Activated B cell treated with CpG ODN at 0.5 μM for 24 hours (primary cell): ENCODE measurements at regions not wholly inside any gene's neighbourhood (a gene's known extent, or its start where the extent isn't known, plus 50 kb on each side); places are given as distances from the start of the nearest gene placed in this dataset.
"Not testable (repeated sequence)": the region's sequence is repeated elsewhere in the genome, so short reads cannot be mapped to it uniquely, and the experiment has no call there.

Experiments
- ATAC-seq: fragments of 200-7000 bp; cut with Tn5 transposase; one replicate; pipeline ENCODE4 v1.10.0; 2021; ENCODE audit warnings: low read depth, mild to moderate bottlenecking, moderate library complexity
- CTCF ChIA-PET: fragments of 350-600 bp; sonication (Branson Sonifier 250); formaldehyde crosslinking; loops from one replicate; lab custom pipeline; 2021; ENCODE audit warnings: antibody characterized with exemption; lab: Charles Lee
- POLR2A ChIA-PET: fragments of 350-600 bp; sonication (Branson Sonifier 250); formaldehyde crosslinking; loops from one replicate; lab custom pipeline; 2021; ENCODE audit warnings: antibody characterized with exemption; lab: Charles Lee
- DNase-seq: peaks from one replicate; pipeline ENCODE4 v3.0.0; 2022
- H3K27ac Mint-ChIP-seq: one replicate; pipeline ENCODE4 v1.8.0; 2020; ENCODE audit warnings: mixed read lengths
- H3K27me3 Mint-ChIP-seq: one replicate; pipeline ENCODE4 v1.8.0; 2021; ENCODE audit warnings: mixed read lengths
- H3K36me3 Mint-ChIP-seq: one replicate; pipeline ENCODE4 v1.8.0; 2021; ENCODE audit warnings: low read depth, mixed read lengths
- H3K4me1 Mint-ChIP-seq: one replicate; pipeline ENCODE4 v1.8.0; 2021; ENCODE audit warnings: mixed read lengths
- H3K4me3 Mint-ChIP-seq: one replicate; pipeline ENCODE4 v1.8.0; 2020; ENCODE audit warnings: mild to moderate bottlenecking, mixed read lengths
- H3K9me3 Mint-ChIP-seq: one replicate; pipeline ENCODE4 v1.8.0; 2020; ENCODE audit warnings: mixed read lengths
- intact Hi-C: fragments of 100-400 bp; cut with micrococcal nuclease; formaldehyde crosslinking; loops from one replicate; pipeline ENCODE4 v1.15.1; 2024
- TF ChIP-seq, protein P1 (sequence below): fragments of 200-600 bp; IDR thresholded peaks from one replicate; pipeline ENCODE4 v1.8.0; 2022; ENCODE audit warnings: antibody characterized with exemption, mild to moderate bottlenecking

DNA sequence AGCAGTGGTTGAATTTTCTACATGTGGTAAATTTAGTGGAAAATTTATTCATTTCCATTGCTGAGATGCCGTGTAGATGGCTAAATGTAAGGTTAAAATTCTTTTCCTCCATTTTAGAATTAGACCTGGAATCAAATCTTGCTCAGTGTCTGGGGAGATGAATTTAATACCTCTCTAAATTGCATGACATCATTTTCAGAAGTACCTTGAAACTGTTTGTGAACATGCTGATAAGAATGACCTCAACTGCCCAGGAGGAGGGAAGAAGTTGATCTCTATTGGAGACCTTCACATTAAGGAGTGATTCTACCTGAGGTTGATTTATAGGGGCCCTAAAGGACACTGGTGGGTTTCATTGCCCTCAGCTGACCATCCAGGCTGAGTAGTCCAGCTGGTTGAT is 116.7 kb upstream of the EGFLAM start:
- ChIA-PET POLR2A (no interaction called here), CTCF (no interaction called here)
- ATAC-seq: no peak
- H3K9me3 Mint-ChIP-seq: no peaks in the 10 kb centered on the region
- DNase-seq: no peak
- intact Hi-C loops: no loop called here
- H3K4me1 Mint-ChIP-seq: no peaks in the 10 kb centered on the region
- TF ChIP-seq, protein P1, sequence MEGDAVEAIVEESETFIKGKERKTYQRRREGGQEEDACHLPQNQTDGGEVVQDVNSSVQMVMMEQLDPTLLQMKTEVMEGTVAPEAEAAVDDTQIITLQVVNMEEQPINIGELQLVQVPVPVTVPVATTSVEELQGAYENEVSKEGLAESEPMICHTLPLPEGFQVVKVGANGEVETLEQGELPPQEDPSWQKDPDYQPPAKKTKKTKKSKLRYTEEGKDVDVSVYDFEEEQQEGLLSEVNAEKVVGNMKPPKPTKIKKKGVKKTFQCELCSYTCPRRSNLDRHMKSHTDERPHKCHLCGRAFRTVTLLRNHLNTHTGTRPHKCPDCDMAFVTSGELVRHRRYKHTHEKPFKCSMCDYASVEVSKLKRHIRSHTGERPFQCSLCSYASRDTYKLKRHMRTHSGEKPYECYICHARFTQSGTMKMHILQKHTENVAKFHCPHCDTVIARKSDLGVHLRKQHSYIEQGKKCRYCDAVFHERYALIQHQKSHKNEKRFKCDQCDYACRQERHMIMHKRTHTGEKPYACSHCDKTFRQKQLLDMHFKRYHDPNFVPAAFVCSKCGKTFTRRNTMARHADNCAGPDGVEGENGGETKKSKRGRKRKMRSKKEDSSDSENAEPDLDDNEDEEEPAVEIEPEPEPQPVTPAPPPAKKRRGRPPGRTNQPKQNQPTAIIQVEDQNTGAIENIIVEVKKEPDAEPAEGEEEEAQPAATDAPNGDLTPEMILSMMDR: no peak
- no peak overlapping the region for H3K4me3 Mint-ChIP-seq
- H3K27ac Mint-ChIP-seq: no peak overlapping the region
- no peaks in the 10 kb centered on the region for H3K27me3 Mint-ChIP-seq
- no peaks in the 10 kb centered on the region for H3K36me3 Mint-ChIP-seq

DNA sequence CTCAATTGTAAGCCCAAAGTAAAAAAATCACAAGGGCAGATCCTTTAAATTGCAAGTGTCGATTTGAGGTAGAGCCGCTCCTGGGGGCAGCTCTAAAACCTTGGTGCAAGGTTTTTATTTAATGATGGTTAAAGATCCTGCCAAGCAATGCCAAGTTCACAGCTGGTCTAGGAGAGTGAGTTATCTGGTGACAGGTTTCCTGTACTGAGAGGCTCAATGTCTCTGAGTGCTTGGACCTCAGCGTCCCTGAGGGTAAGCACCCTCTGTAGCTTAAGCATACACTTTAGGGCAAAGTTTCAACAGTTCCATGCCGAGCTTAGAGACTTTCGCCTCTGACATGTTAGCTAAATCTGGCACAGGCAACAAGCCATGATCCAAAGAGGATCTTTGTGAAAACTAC is 119.8 kb upstream of the EGFLAM start:
- H3K36me3 Mint-ChIP-seq: no peaks in the 10 kb centered on the region
- no peak for ATAC-seq
- DNase-seq: no peak
- no peaks in the 10 kb centered on the region for H3K4me1 Mint-ChIP-seq
- H3K4me3 Mint-ChIP-seq: no peak overlapping the region
- H3K27ac Mint-ChIP-seq: no peak overlapping the region
- H3K27me3 Mint-ChIP-seq: no peaks in the 10 kb centered on the region
- ChIA-PET CTCF (no interaction called here), POLR2A (no interaction called here)
- TF ChIP-seq, protein P1: no peak
- intact Hi-C loops: no loop called here
- H3K9me3 Mint-ChIP-seq: no peaks in the 10 kb centered on the region

DNA sequence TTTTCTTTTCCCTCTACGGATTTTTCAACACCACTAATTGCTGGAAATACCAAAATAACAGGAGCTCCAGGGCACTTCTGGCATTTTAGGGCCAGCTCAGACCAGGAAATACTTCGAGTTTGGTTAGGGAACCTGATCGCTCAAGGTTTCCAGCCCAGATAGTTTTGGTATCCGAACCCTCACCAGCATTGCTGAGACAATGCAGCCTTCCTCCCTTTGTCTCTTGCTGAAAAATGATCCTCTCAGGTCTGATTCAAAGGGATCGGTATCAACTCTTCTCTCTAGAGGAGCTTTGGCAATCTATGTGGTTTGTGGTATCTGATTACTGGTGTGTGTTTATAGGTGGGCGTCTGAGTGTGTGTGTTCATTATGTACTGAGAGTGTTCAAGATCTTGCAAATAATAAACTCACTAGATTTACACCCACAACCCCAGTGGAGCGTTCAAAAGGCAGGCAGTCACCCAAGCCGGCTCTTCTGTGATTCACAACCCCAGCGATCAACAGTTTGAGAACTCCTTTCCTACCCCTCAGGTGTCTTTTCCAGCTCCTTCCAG is 122.8 kb upstream of the EGFLAM start:
- ATAC-seq (no peak), DNase-seq (no peak)
- no peak overlapping the region for H3K4me3 Mint-ChIP-seq
- no peak overlapping the region for H3K27ac Mint-ChIP-seq
- no peaks in the 10 kb centered on the region for H3K36me3 Mint-ChIP-seq
- H3K9me3 Mint-ChIP-seq: no peaks in the 10 kb centered on the region
- TF ChIP-seq, protein P1: no peak
- ChIA-PET POLR2A (no interaction called here), CTCF (no interaction called here)
- H3K27me3 Mint-ChIP-seq: no peaks in the 10 kb centered on the region
- no peaks in the 10 kb centered on the region for H3K4me1 Mint-ChIP-seq
- intact Hi-C loops: no loop called here

DNA sequence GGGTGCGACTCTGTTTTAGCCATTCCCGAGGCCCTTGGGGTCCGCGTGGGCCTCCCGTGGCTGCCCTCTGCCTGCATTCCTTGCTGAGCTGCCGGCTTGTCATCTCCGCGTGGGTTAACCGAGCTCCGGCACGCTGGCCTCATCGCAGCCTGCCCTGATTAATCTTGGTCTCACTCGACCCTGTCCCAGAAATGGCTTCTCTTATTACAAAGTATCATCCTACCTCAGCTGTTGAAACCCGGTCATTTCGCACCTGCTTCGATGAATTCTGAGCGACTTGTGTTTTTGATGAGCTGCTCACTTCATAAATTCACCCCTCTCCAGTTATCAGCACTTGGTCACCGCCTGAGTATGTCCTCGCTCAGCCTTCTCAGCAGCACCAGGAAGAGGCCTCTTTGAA is 123.5 kb upstream of the EGFLAM start:
- POLR2A ChIA-PET: no interaction called here
- no peak overlapping the region for H3K4me3 Mint-ChIP-seq
- TF ChIP-seq, protein P1: no peak

DNA sequence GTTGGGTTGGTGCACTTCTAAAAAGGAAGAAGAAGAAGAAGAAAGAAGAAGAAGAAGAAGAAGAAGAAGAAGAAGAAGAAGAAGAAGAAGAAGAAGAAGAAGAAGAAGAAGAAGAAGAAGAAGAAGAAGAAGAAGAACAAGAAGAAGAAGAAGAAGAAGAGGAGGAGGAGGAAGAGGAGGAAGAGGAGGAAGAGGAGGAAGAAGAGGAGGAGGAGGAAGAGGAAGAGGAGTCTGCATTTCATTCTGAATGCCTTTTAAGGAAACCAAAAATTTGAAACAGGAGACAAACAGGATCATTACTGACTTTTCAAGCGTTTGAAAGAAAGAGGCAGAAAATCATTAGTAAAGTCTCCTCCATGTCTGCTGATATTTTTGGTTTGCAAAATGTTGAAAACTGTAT is 124.1 kb upstream of the EGFLAM start:
- DNase-seq, ATAC-seq, intact Hi-C loops, H3K36me3 Mint-ChIP-seq, H3K4me3 Mint-ChIP-seq, POLR2A ChIA-PET, CTCF ChIA-PET, H3K27me3 Mint-ChIP-seq, H3K9me3 Mint-ChIP-seq, H3K4me1 Mint-ChIP-seq, H3K27ac Mint-ChIP-seq: not testable (repeated sequence)

More for the DNA sequence above, 123.5 kb upstream of the EGFLAM start:
- intact Hi-C loops: no loop called here
- H3K36me3 Mint-ChIP-seq: no peaks in the 10 kb centered on the region
- CTCF ChIA-PET: no interaction called here
- H3K27ac Mint-ChIP-seq: no peak overlapping the region
- H3K27me3 Mint-ChIP-seq: no peaks in the 10 kb centered on the region
- H3K4me1 Mint-ChIP-seq: no peaks in the 10 kb centered on the region
- DNase-seq (no peak), ATAC-seq (no peak)
- H3K9me3 Mint-ChIP-seq: no peaks in the 10 kb centered on the region

DNA sequence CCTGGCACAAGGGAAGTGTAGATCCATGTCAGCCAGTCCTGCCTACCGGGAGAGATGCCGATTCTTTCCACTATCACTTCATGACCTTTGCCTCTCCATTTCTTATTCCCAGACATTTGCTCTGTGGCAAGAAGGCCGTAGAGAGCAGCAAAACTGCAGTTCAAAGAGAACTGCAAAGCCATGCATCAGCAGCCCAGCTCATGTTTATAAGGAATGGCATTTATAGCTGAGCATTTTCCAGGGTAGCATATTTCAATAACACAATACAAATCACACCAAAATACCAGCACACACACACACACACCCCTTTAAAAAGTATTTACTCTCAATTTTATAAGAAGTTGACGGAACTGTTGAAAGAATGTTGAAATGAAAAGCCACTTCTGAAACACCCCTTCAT is 126.7 kb upstream of the EGFLAM start:
- intact Hi-C loops: no loop called here
- H3K9me3 Mint-ChIP-seq: no peaks in the 10 kb centered on the region
- ChIA-PET CTCF (no interaction called here), POLR2A (no interaction called here)
- no peak overlapping the region for H3K4me3 Mint-ChIP-seq
- TF ChIP-seq, protein P1: no peak
- no peaks in the 10 kb centered on the region for H3K36me3 Mint-ChIP-seq
- ATAC-seq (no peak), DNase-seq (no peak)
- peaks cover 2% of the 10 kb centered on the region for H3K27me3 Mint-ChIP-seq
- H3K27ac Mint-ChIP-seq: no peak overlapping the region
- H3K4me1 Mint-ChIP-seq: no peaks in the 10 kb centered on the region
